H1 (cell line): ENCODE measurements at regions not wholly inside any gene's neighbourhood (a gene's known extent, or its start where the extent isn't known, plus 50 kb on each side); places are given as distances from the start of the nearest gene placed in this dataset.

Experiments
- CTCF ChIA-PET: fragments of 300-600 bp; sonication (Branson Sonifier 250); formaldehyde crosslinking; loops from one replicate; lab custom pipeline; 2021; ENCODE audit not compliant: partially characterized antibody; lab: Charles Lee
- POLR2A ChIA-PET: fragments of 300-600 bp; sonication (Branson Sonifier 250); formaldehyde crosslinking; loops from one replicate; lab custom pipeline; 2021; ENCODE audit warnings: inconsistent platforms; ENCODE audit not compliant: partially characterized antibody; lab: Charles Lee
- DNase-seq, 2 experiments: peaks; one replicate each; pipeline versions ENCODE4 v3.0.0 to v3.0.0-alpha.2; 2010 to 2022; ENCODE audit warnings: low spot score in 2 of 2, low read depth in 1 of 2, mixed read lengths in 1 of 2
- FAIRE-seq: peaks from 2 replicates; lab custom pipeline; 2011; peaks lifted over from hg19 to GRCh38; lab: Jason Lieb, UNC
- H2AFZ ChIP-seq: 2 replicates; pipeline ENCODE4 v1.8.1; 2012; ENCODE audit warnings: low read length, inconsistent platforms
- H2AK5ac ChIP-seq: 2 replicates; pipeline ENCODE4 v1.6.1; 2013; ENCODE audit warnings: low read depth, low read length
- H2BK120ac ChIP-seq: replicated peaks from 2 replicates; pipeline ENCODE3; 2013; ENCODE audit warnings: low read depth, low read length, inconsistent platforms
- H2BK12ac ChIP-seq: 2 replicates; pipeline ENCODE4 v1.6.1; 2013; ENCODE audit warnings: low read depth, low read length
- H2BK15ac ChIP-seq: 2 replicates; pipeline ENCODE4 v1.6.1; 2013; ENCODE audit warnings: low read length
- H2BK20ac ChIP-seq: 2 replicates; pipeline ENCODE4 v1.6.1; 2013; ENCODE audit warnings: low read length
- H2BK5ac ChIP-seq: 2 replicates; pipeline ENCODE4 v1.6.1; 2013; ENCODE audit warnings: low read depth, low read length
- H3K14ac ChIP-seq: 2 replicates; pipeline ENCODE4 v1.6.1; 2013; ENCODE audit warnings: inconsistent platforms; ENCODE audit not compliant: insufficient read length
- H3K18ac ChIP-seq: 2 replicates; pipeline ENCODE4 v1.6.1; 2013; ENCODE audit warnings: low read length; ENCODE audit errors: extremely low read depth
- H3K23ac ChIP-seq: 2 replicates; pipeline ENCODE4 v1.6.1; 2013; ENCODE audit warnings: inconsistent platforms; ENCODE audit not compliant: insufficient read length
- H3K23me2 ChIP-seq: 2 replicates; pipeline ENCODE4 v1.6.1; 2013; ENCODE audit warnings: low read depth, low read length
- H3K27ac ChIP-seq: 2 replicates; pipeline ENCODE4 v1.6.1; 2011; ENCODE audit warnings: low read depth, low read length, inconsistent platforms
- H3K27me3 ChIP-seq, 4 experiments: replicated peaks in 1 of 4; 1 replicate in 1 of 4; 2 replicates in 3 of 4; pipeline versions ENCODE4 v1.6.1 to v1.8.1; 2011 to 2013; ENCODE audit warnings: low read length in 3 of 4, mild to moderate bottlenecking in 3 of 4, inconsistent platforms in 2 of 4, mixed read lengths in 2 of 4, moderate library complexity in 1 of 4; ENCODE audit not compliant: control insufficient read depth in 3 of 4, insufficient read depth in 3 of 4; ENCODE audit errors: extremely low read depth in 1 of 4
- H3K36me3 ChIP-seq, 4 experiments: 2 replicates each; pipeline versions ENCODE4 v1.6.1 to v1.8.1; 2011 to 2013; ENCODE audit warnings: mild to moderate bottlenecking in 4 of 4, low read length in 3 of 4, moderate library complexity in 2 of 4, control low read depth in 1 of 4, inconsistent platforms in 1 of 4; ENCODE audit not compliant: insufficient read depth in 4 of 4, control insufficient read depth in 2 of 4
- H3K4ac ChIP-seq: replicated peaks from 2 replicates; pipeline ENCODE3; 2013; ENCODE audit warnings: low read length, low read depth, mixed read lengths, inconsistent platforms; ENCODE audit not compliant: insufficient read length
- H3K4me1 ChIP-seq, 4 experiments: replicated peaks in 1 of 4; 1 replicate in 1 of 4; 2 replicates in 3 of 4; pipeline versions ENCODE4 v1.6.1 to v1.8.1; 2011 to 2013; ENCODE audit warnings: low read length in 3 of 4, inconsistent platforms in 2 of 4, mixed read lengths in 1 of 4; ENCODE audit not compliant: insufficient read depth in 4 of 4, control insufficient read depth in 3 of 4
- H3K4me2 ChIP-seq, 2 experiments: 2 replicates each; pipeline versions ENCODE4 v1.6.1 to v1.8.1; 2011 to 2013; ENCODE audit warnings: low read depth in 2 of 2, low read length in 2 of 2, control low read depth in 1 of 2, inconsistent platforms in 1 of 2, mild to moderate bottlenecking in 1 of 2; ENCODE audit not compliant: insufficient read depth in 1 of 2
- H3K4me3 ChIP-seq, 4 experiments: fragments of 200-600, 300-600 bp in 1 of 4; sonication (generic), shearing (Covaris generic), sonication (Bioruptor Twin) in 1 of 4; 2 replicates each; pipeline versions ENCODE4 v1.5.1 to v1.8.1; 2011 to 2016; ENCODE audit warnings: low read length in 4 of 4, low read depth in 3 of 4, control low read depth in 2 of 4, inconsistent platforms in 2 of 4, mild to moderate bottlenecking in 2 of 4, mixed read lengths in 1 of 4, moderate library complexity in 1 of 4; ENCODE audit not compliant: insufficient read depth in 2 of 4; ENCODE audit errors: extremely low read depth in 1 of 4
- H3K56ac ChIP-seq: replicated peaks from 2 replicates; pipeline ENCODE3; 2013; ENCODE audit warnings: low read depth, mild to moderate bottlenecking, mixed read lengths, low read length, inconsistent platforms; ENCODE audit not compliant: insufficient read length
- H3K79me1 ChIP-seq: 2 replicates; pipeline ENCODE4 v1.6.1; 2013; ENCODE audit warnings: low read depth, low read length, control low read depth
- H3K79me2 ChIP-seq, 2 experiments: 2 replicates each; pipeline versions ENCODE4 v1.6.1 to v1.8.1; 2012 to 2013; ENCODE audit warnings: low read length in 2 of 2, mild to moderate bottlenecking in 2 of 2, inconsistent platforms in 1 of 2; ENCODE audit not compliant: insufficient read depth in 2 of 2, control insufficient read depth in 1 of 2
- H3K9ac ChIP-seq, 4 experiments: replicated peaks in 1 of 4; 1 replicate in 1 of 4; 2 replicates in 3 of 4; pipeline versions ENCODE4 v1.6.1 to v1.8.1; 2011 to 2013; ENCODE audit warnings: low read depth in 3 of 4, low read length in 3 of 4, control low read depth in 2 of 4, mild to moderate bottlenecking in 2 of 4, moderate library complexity in 2 of 4, inconsistent platforms in 1 of 4; ENCODE audit errors: extremely low read depth in 1 of 4
- H3K9me3 ChIP-seq, 2 experiments: 2 replicates each; pipeline versions ENCODE4 v1.6.1 to v1.8.1; 2012 to 2013; ENCODE audit warnings: mild to moderate bottlenecking in 2 of 2, moderate library complexity in 2 of 2, control low read depth in 1 of 2, inconsistent platforms in 1 of 2, low read depth in 1 of 2, low read length in 1 of 2, mixed read lengths in 1 of 2; ENCODE audit not compliant: insufficient read depth in 2 of 2
- H4K20me1 ChIP-seq, 2 experiments: replicated peaks in 1 of 2; 2 replicates each; pipeline versions ENCODE3 to v1.8.1; 2011 to 2013; ENCODE audit warnings: inconsistent platforms in 2 of 2, low read length in 2 of 2, mild to moderate bottlenecking in 1 of 2; ENCODE audit not compliant: insufficient read depth in 2 of 2, control insufficient read depth in 1 of 2
- H4K5ac ChIP-seq: 2 replicates; pipeline ENCODE4 v1.6.1; 2013; ENCODE audit warnings: low read length, low read depth, mixed read lengths, inconsistent platforms; ENCODE audit not compliant: insufficient read length
- H4K8ac ChIP-seq: 2 replicates; pipeline ENCODE4 v1.8.0; 2013; ENCODE audit warnings: mild to moderate bottlenecking, moderate library complexity, low read length, inconsistent platforms; ENCODE audit not compliant: insufficient read depth; ENCODE audit errors: extremely low read depth
- H4K91ac ChIP-seq: replicated peaks from 2 replicates; pipeline ENCODE3; 2013; ENCODE audit warnings: low read length, mixed read lengths, inconsistent platforms; ENCODE audit not compliant: insufficient read length
- EZH2 ChIP-seq: fragments of 200-600 bp; sonication (generic); IDR thresholded peaks from 2 replicates; pipeline ENCODE4 v1.7.1; 2012; ENCODE audit warnings: low read depth, mild to moderate bottlenecking, moderate library complexity, low read length, inconsistent platforms; ENCODE audit not compliant: severe bottlenecking
- WGBS, 2 experiments: shearing (Covaris generic) in 1 of 2; methylation state at CpG; one replicate each; pipeline versions ENCODE4 v1.1.6 to v1.1.7; 2013 to 2015; ENCODE audit warnings: low lambda C conversion rate in 2 of 2, mixed read lengths in 2 of 2, inconsistent platforms in 1 of 2, low coverage in 1 of 2, missing lambda C conversion rate in 1 of 2; ENCODE audit not compliant: insufficient replicate concordance in 2 of 2, insufficient coverage in 1 of 2, insufficient read length in 1 of 2; ENCODE audit errors: extremely low coverage in 1 of 2, missing lambda C conversion rate in 1 of 2; 5-methylcytosine and 5-hydroxymethylcytosine counted together
- TF ChIP-seq, protein P1 (sequence below): IDR thresholded peaks from 2 replicates; pipeline ENCODE4 v1.6.1; 2012; ENCODE audit warnings: low read length, inconsistent platforms
- TF ChIP-seq, protein P2 (sequence below): IDR thresholded peaks from 2 replicates; pipeline ENCODE4 v1.6.1; 2012; ENCODE audit warnings: inconsistent platforms

DNA sequence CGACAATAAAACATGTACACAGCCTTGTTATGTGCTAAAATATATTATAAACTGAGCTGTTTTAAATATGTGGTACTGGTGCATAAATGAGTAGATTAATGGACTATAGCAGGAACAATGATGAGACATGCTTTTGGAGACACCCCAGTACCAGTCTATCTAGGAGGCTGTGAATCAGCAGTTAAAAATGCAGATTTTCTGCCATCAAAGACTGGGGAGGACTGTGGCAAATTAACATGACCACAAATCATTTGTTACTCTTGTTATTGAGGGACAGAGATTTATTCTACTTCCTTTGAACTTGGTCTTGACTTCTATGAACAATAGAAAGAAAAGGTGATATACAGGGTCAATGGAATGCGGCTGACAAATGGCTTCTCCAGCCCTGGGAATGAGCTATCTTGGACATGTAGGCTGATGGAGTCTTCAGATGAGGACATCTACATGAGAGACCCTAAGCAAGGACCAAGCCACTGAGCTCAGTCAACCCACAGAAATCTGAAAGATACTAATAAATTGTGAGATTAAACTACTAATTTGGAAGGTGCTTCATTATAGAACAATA lies 551.7 kb upstream of the GJE1 start:
- FAIRE-seq = no peak
- no peak overlapping the region for H2BK5ac ChIP-seq

More for the DNA sequence above, 551.7 kb upstream of the GJE1 start:
- no peak overlapping the region for H3K4me3 ChIP-seq
- H3K23me2 ChIP-seq = no peaks in the 10 kb centered on the region
- H3K56ac ChIP-seq = no peak overlapping the region
- H2AK5ac ChIP-seq = no peak overlapping the region
- POLR2A ChIA-PET = no interaction called here
- 92% methylated on average over 2 of the region's 2 CpGs; no CpG with 5 or more reads in 1 of the 2 experiments for WGBS, 2 experiments
- no peak overlapping the region for H2BK15ac ChIP-seq
- no peak overlapping the region for H3K4me2 ChIP-seq
- H4K20me1 ChIP-seq = no peaks in the 10 kb centered on the region
- H3K9me3 ChIP-seq = no peaks in the 10 kb centered on the region
- no peaks in the 10 kb centered on the region for H3K27me3 ChIP-seq
- no peaks in the 10 kb centered on the region for H3K79me1 ChIP-seq
- H2AFZ ChIP-seq = no peak overlapping the region
- H4K91ac ChIP-seq = no peak overlapping the region
- H3K36me3 ChIP-seq = no peaks in the 10 kb centered on the region
- DNase-seq = no peak
- H3K4ac ChIP-seq = no peak overlapping the region
- H2BK120ac ChIP-seq = no peak overlapping the region
- CTCF ChIA-PET = interaction anchor here (1.6 kb wide), 1 partner anchor 13 kb away, joined by 4 read pairs; no protein-coding TSS in a partner anchor
- no peak overlapping the region for H3K18ac ChIP-seq
- no peak overlapping the region for H3K23ac ChIP-seq
- H3K14ac ChIP-seq = no peak overlapping the region
- H4K8ac ChIP-seq = no peak overlapping the region
- H3K79me2 ChIP-seq = no peaks in the 10 kb centered on the region
- H2BK12ac ChIP-seq = no peak overlapping the region
- H3K9ac ChIP-seq = no peak overlapping the region
- no peak overlapping the region for H4K5ac ChIP-seq
- no peak overlapping the region for H3K27ac ChIP-seq
- TF ChIP-seq, protein P1, sequence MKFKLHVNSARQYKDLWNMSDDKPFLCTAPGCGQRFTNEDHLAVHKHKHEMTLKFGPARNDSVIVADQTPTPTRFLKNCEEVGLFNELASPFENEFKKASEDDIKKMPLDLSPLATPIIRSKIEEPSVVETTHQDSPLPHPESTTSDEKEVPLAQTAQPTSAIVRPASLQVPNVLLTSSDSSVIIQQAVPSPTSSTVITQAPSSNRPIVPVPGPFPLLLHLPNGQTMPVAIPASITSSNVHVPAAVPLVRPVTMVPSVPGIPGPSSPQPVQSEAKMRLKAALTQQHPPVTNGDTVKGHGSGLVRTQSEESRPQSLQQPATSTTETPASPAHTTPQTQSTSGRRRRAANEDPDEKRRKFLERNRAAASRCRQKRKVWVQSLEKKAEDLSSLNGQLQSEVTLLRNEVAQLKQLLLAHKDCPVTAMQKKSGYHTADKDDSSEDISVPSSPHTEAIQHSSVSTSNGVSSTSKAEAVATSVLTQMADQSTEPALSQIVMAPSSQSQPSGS = no peak
- no peak for TF ChIP-seq EZH2
- TF ChIP-seq, protein P2, sequence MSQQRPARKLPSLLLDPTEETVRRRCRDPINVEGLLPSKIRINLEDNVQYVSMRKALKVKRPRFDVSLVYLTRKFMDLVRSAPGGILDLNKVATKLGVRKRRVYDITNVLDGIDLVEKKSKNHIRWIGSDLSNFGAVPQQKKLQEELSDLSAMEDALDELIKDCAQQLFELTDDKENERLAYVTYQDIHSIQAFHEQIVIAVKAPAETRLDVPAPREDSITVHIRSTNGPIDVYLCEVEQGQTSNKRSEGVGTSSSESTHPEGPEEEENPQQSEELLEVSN = no peak
- H2BK20ac ChIP-seq = no peak overlapping the region
- no peaks in the 10 kb centered on the region for H3K4me1 ChIP-seq
